ENCODE measurements at regions not wholly inside any gene's neighbourhood (a gene's known extent, or its start where the extent isn't known, plus 50 kb on each side); places are given as distances from the start of the nearest gene placed in this dataset.
"Not testable (repeated sequence)": the region's sequence is repeated elsewhere in the genome, so short reads cannot be mapped to it uniquely, and the experiment has no call there.

- H3K4me3 ChIP-seq (ENCODE audit: low read depth, low read length); H3K4me1 ChIP-seq; H3K36me3 ChIP-seq; H3K9me3 ChIP-seq; DNase-seq; H3K27me3 ChIP-seq: not testable (repeated sequence)
Observed at GRCh38 chr2:89095060-89095459, 403.6 kb downstream of the RPIA start.

- H3K36me3 ChIP-seq; H3K4me3 ChIP-seq (ENCODE audit: low read depth, low read length); DNase-seq; H3K27me3 ChIP-seq; H3K9me3 ChIP-seq; H3K4me1 ChIP-seq: not testable (repeated sequence)
Observed at GRCh38 chr2:89102587-89102986, 411.1 kb downstream of the RPIA start.

- DNase-seq = not testable (repeated sequence)
Observed at GRCh38 chr2:89106369-89107019, 415.0 kb downstream of the RPIA start.

GRCh38 chr2:89112434-89112833, 421.0 kb downstream of the RPIA start:
- not testable (repeated sequence) for DNase-seq, H3K9me3 ChIP-seq
- TF ChIP-seq CTCF (IDR thresholded peaks at IDR 0.05; ENCODE audit: low read depth, low read length) = peak; percentile 21; the same call in 1 of the 2 replicates

More at GRCh38 chr2:89106369-89107019, 415.0 kb downstream of the RPIA start:
- H3K4me3 ChIP-seq (ENCODE audit: low read depth, low read length); H3K27me3 ChIP-seq; H3K9me3 ChIP-seq; H3K4me1 ChIP-seq; H3K36me3 ChIP-seq: not testable (repeated sequence)

GRCh38 chr2:89113286-89113685, 421.8 kb downstream of the RPIA start:
- not testable (repeated sequence) for H3K36me3 ChIP-seq; H3K4me3 ChIP-seq (ENCODE audit: low read depth, low read length); H3K27me3 ChIP-seq; H3K9me3 ChIP-seq; DNase-seq; H3K4me1 ChIP-seq

More at GRCh38 chr2:89112434-89112833, 421.0 kb downstream of the RPIA start:
- not testable (repeated sequence) for H3K4me1 ChIP-seq; H3K36me3 ChIP-seq; H3K27me3 ChIP-seq; H3K4me3 ChIP-seq (ENCODE audit: low read depth, low read length)

- DNase-seq; H3K4me3 ChIP-seq (ENCODE audit: low read depth, low read length): not testable (repeated sequence)
Observed at GRCh38 chr2:89129440-89129839, 438.0 kb downstream of the RPIA start.

GRCh38 chr2:89130665-89131308, 439.3 kb downstream of the RPIA start:
- not testable (repeated sequence) for H3K4me1 ChIP-seq; H3K9me3 ChIP-seq; H3K4me3 ChIP-seq (ENCODE audit: low read depth, low read length); DNase-seq; H3K36me3 ChIP-seq; H3K27me3 ChIP-seq

More at GRCh38 chr2:89129440-89129839, 438.0 kb downstream of the RPIA start:
- not testable (repeated sequence) for H3K9me3 ChIP-seq, H3K27me3 ChIP-seq, H3K4me1 ChIP-seq, H3K36me3 ChIP-seq

GRCh38 chr2:89142959-89143358, 451.5 kb downstream of the RPIA start:
- H3K36me3 ChIP-seq; H3K27me3 ChIP-seq; H3K9me3 ChIP-seq; H3K4me3 ChIP-seq (ENCODE audit: low read depth, low read length); DNase-seq; H3K4me1 ChIP-seq: not testable (repeated sequence)

- DNase-seq; H3K36me3 ChIP-seq; H3K9me3 ChIP-seq; H3K27me3 ChIP-seq; H3K4me3 ChIP-seq (ENCODE audit: low read depth, low read length); H3K4me1 ChIP-seq: not testable (repeated sequence)
Observed at GRCh38 chr2:89145342-89145741, 453.9 kb downstream of the RPIA start.

GRCh38 chr2:89148256-89148655, 456.8 kb downstream of the RPIA start:
- H3K27me3 ChIP-seq; H3K9me3 ChIP-seq; H3K4me1 ChIP-seq; H3K36me3 ChIP-seq; DNase-seq; H3K4me3 ChIP-seq (ENCODE audit: low read depth, low read length): not testable (repeated sequence)

GRCh38 chr2:89151699-89152098, 460.2 kb downstream of the RPIA start:
- H3K4me1 ChIP-seq = not testable (repeated sequence)

GRCh38 chr2:89152501-89152900, 461.0 kb downstream of the RPIA start:
- not testable (repeated sequence) for H3K4me1 ChIP-seq; H3K4me3 ChIP-seq (ENCODE audit: low read depth, low read length); H3K27me3 ChIP-seq; DNase-seq; H3K36me3 ChIP-seq; H3K9me3 ChIP-seq

More at GRCh38 chr2:89151699-89152098, 460.2 kb downstream of the RPIA start:
- not testable (repeated sequence) for H3K27me3 ChIP-seq; H3K4me3 ChIP-seq (ENCODE audit: low read depth, low read length); H3K36me3 ChIP-seq; H3K9me3 ChIP-seq; DNase-seq

- DNase-seq; H3K36me3 ChIP-seq; H3K9me3 ChIP-seq; H3K4me3 ChIP-seq (ENCODE audit: low read depth, low read length); H3K27me3 ChIP-seq; H3K4me1 ChIP-seq: not testable (repeated sequence)
Observed at GRCh38 chr2:89153210-89153609, 461.7 kb downstream of the RPIA start.

GRCh38 chr2:89154247-89154682, 462.8 kb downstream of the RPIA start:
- not testable (repeated sequence) for H3K4me3 ChIP-seq (ENCODE audit: low read depth, low read length); DNase-seq; H3K4me1 ChIP-seq

GRCh38 chr2:89160306-89160705, 468.8 kb downstream of the RPIA start:
- H3K4me3 ChIP-seq (ENCODE audit: low read depth, low read length); H3K36me3 ChIP-seq; H3K9me3 ChIP-seq; DNase-seq; H3K4me1 ChIP-seq; H3K27me3 ChIP-seq: not testable (repeated sequence)

More at GRCh38 chr2:89154247-89154682, 462.8 kb downstream of the RPIA start:
- H3K36me3 ChIP-seq, H3K9me3 ChIP-seq, H3K27me3 ChIP-seq: not testable (repeated sequence)
